GM18505 (cell line): ENCODE measurements at regions not wholly inside any gene's neighbourhood (a gene's known extent, or its start where the extent isn't known, plus 50 kb on each side); places are given as distances from the start of the nearest gene placed in this dataset.

Experiments used
- ATAC-seq: cut with Tn5 transposase; IDR thresholded peaks from one replicate; pipeline ENCODE4 v1.9.1; 2021; ENCODE audit not compliant: unreplicated experiment
- POLR2A ChIP-seq: IDR thresholded peaks from 4 replicates; pipeline ENCODE4 v1.6.1; 2011; ENCODE audit warnings: borderline replicate concordance; ENCODE audit not compliant: insufficient read depth, insufficient read length; ENCODE audit errors: extremely low read depth

DNA sequence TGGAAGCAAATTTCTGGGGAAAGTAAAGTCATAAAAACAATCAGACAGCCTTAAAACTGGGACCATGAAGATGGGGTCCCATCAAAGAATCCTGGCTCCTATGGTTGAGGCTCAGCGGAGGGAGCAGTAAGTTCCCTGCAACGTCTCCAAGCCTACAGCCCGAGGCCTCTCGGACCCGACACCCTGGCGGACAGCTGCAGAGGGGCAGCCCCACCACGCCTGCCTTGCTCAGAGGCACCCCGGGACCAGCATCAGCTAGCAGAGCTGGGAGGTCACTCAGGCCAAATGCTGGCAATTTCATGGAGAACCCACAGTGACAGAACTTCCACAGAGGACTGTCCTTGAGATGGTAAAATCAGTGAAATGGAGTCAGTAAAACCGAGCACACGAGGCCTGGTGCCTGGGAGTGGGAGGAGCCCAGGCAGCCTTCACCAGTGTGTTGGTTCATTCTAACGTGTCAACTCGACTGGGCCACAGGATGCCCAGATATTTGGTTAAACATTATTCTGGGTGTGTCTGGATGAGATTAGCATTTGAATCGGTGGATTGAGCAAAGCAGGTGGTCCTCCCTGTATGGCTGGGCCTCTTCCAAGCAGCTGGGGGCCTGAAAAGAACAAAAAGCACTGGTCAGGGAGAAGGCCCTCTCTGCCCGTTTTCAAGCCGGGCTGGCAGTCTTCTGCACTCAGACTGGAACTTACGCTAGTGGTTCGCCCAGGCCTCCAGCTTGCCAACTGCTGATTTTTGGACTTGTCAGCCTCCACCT lies 96.2 kb upstream of the INSIG1 start:
- ATAC-seq = no peak
- no peak for TF ChIP-seq POLR2A

GRCh38 chr7:155202106-155202871 lies 95.4 kb upstream of the INSIG1 start:
- ATAC-seq = no peak
- TF ChIP-seq POLR2A = no peak

DNA sequence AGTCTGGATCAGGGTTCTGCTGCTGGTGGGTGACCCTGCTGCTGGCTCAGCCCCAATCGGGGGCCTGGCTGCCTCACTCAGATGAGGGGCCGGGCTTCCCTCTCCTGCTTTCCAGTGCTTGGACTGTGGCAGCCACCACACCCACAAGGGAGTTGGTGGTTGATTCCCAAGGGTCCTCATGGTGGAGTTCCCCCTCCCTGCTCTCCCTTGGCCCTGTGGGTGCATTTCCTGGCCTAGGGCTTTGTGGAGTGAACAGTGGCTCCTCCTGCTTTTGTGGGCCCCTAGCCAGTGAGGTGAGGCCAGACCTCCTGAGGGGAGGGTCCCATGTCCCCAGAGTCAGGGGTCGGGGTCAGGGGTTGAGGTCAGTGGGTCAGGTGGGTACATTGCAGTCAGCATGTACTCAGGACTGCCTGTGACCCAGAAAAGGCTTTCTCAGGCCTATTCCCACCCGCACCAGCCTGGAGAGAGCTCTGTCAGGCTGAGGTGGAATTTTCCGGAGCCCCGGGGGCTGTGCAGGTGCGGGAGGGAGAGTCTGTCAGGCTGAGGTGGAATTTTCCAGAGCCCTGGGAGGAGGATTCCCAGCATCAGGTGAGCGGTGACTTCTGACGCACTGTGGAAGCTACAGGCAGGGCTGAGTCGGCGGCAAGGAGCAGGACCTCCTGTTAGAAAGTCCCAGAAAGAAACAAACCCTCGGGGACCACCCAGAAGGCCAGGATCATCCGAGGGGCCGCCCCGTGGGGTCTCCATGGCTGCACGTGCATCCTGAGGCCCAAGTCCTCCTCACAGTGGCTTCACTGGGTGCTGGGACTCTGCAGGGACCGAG lies 94.4 kb upstream of the INSIG1 start:
- ATAC-seq = no peak
- TF ChIP-seq POLR2A = no peak

- no peak for ATAC-seq
- TF ChIP-seq POLR2A = no peak
Measured at GRCh38 chr7:155203882-155204691, 93.6 kb upstream of the INSIG1 start.

GRCh38 chr7:155204744-155205367 lies 92.8 kb upstream of the INSIG1 start:
- no peak for TF ChIP-seq POLR2A
- no peak for ATAC-seq

GRCh38 chr7:155205368-155206317 lies 92.0 kb upstream of the INSIG1 start:
- TF ChIP-seq POLR2A = peak; percentile 72
- peak; percentile 87 for ATAC-seq

DNA sequence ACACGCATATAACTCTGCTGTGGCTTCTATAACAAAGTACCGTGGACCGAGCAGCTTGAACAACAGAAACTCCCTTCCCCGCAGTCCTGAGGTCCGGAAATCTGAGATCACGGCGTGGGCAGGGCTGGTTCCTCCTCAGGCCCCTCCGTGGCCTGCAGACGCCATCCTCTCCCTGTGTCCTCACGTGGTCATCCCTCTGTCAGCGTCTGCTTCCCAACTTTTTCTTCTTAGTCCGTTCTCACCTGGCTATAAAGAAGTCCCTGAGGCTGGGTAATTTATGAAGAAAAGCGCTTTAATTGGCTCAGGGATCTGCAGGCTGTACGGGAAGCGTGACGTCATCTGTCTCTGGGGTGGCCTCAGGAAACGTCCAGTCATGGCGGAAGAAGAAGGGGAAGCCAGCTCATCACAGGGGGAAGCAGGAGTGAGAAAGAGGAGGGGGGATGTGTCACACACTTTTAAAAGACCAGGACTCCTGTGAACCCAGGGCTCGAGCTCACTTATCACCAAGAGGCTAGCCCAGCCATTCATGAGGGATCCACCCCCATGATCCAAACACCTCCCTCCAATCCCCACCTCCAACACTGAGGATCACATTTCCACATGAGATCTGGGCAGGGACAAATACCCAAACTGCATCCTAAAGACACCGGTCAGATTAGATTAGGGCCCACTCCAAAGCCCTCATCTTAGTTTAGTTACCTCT lies 91.2 kb upstream of the INSIG1 start:
- TF ChIP-seq POLR2A = no peak
- ATAC-seq = peak; percentile 36

DNA sequence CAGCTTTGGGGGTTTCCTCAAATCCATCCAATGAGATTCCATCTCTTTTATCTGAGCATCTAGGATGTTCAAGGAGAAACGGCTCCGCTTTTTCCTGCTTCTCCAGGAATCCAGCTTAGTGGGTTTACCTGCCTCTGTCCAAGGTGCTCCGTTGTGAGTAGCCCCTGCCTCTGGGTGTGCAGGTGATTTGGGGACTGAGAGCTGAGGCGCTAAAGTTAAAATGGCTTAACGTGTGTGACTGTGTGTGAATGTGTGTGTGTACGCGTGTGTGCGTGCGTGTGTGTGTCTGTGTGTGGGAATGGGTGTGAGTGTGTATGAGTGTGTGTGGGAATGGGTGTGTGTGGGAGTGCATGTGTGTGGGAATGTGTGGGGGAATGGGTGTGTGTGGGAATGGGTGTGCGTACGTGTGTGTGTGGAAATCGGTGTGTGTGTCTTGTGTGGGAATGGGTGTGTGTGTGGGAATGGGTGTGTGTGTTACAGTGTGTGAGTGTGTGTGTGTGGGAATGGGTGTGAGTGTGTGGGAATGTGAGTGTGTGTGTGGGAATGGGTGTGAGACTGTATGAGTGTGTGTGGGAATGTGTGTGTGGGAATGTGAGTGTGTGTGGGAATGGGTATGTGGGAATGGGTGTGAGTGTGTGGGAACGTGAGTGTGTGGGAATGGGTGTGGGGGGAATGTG lies 90.2 kb upstream of the INSIG1 start:
- no peak for TF ChIP-seq POLR2A
- ATAC-seq = no peak

DNA sequence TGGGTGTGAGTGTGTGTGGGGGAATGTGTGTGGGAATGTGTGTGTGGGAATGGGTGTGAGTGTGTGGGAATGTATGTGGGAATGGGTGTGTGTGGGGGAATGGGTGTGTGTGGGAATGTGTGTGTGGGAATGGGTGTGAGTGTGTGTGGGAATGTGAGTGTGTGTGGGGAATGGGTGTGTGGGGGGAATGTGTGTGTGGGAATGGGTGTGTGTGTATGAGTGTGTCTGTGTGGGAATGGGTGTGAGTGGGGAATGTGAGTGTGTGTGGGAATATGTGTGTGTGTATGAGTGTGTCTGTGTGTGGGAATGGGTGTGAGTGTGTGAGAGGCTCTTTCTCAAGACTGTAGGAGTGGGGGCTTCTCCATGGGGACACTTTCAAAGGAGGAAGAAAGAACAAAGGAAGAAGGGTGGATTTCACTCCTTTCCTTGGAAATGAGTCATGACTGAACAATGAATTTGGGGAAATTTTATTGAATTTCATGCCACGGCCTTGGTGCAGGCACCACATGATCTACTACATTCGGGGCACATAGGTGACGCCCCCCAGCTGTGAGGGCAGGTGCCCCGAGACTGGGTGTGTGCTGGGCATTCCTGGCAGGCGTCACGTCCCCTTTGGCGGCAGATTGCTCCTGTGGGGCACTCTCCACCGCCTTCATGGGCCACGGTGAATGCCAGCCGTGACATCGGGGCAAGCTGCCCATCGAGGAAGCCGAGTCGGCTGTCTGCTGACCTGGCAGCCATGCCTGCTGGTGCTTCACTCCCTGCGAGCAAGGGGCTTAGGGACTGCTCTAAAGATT lies 88.8 kb upstream of the INSIG1 start:
- ATAC-seq = no peak
- TF ChIP-seq POLR2A = no peak
